Esophagus squamous epithelium (tissue), 5 donors: ENCODE measurements at regions not wholly inside any gene's neighbourhood (a gene's known extent, or its start where the extent isn't known, plus 50 kb on each side); places are given as distances from the start of the nearest gene placed in this dataset.

ENCODE experiments used
- DNase-seq: peaks from one replicate; lab custom pipeline; 2025; lab: John Stamatoyannopoulos, UW
- H3K27ac ChIP-seq, 4 donors: fragments of 200-600 bp; sonication (generic); one replicate each; pipeline ENCODE4 v1.5.1; 2016 to 2019; ENCODE audit warnings: mild to moderate bottlenecking in 1 of 4
- H3K27me3 ChIP-seq, 4 donors: fragments of 200-600 bp; sonication (generic); 1 replicate in 3 of 4; 2 replicates in 1 of 4; pipeline versions ENCODE4 v1.5.1 to v1.6.0; 2017 to 2021; ENCODE audit warnings: antibody characterized with exemption in 1 of 4
- H3K36me3 ChIP-seq, 3 donors: fragments of 200-600 bp; sonication (generic); one replicate each; pipeline ENCODE4 v1.5.1; 2016 to 2019
- H3K4me1 ChIP-seq, 3 donors: fragments of 200-600 bp; sonication (generic); one replicate each; pipeline ENCODE4 v1.5.1; 2017 to 2019
- H3K4me3 ChIP-seq, 4 donors: fragments of 200-600 bp; sonication (generic); 1 replicate in 3 of 4; 2 replicates in 1 of 4; pipeline ENCODE4 v1.5.1; 2016 to 2019; ENCODE audit warnings: mild to moderate bottlenecking in 2 of 4, moderate library complexity in 1 of 4
- H3K9me3 ChIP-seq, 3 donors: fragments of 200-600 bp; sonication (generic); one replicate each; pipeline ENCODE4 v1.5.1; 2016 to 2019
- CTCF ChIP-seq, 6 experiments: fragments of 450-650 bp in 4 of 6; fragments of 200-600 bp in 2 of 6; sonication (generic) in 2 of 6; IDR thresholded peaks; one replicate each; pipeline ENCODE4 v1.5.1; 2016 to 2019; ENCODE audit warnings: antibody characterized with exemption in 6 of 6, mild to moderate bottlenecking in 4 of 6, moderate library complexity in 4 of 6
- POLR2A ChIP-seq, 4 donors: fragments of 450-650 bp; IDR thresholded peaks; one replicate each; pipeline ENCODE4 v1.6.1; 2017; ENCODE audit warnings: antibody characterized with exemption in 4 of 4, mild to moderate bottlenecking in 4 of 4, moderate library complexity in 3 of 4
- WGBS, 2 donors: methylation state at CpG; one replicate each; pipeline ENCODE4 v1.1.5; 2018; 5-methylcytosine and 5-hydroxymethylcytosine counted together
- intact Hi-C: fragments of 100-400 bp; cut with DNase I; formaldehyde crosslinking; loops from one replicate; pipeline ENCODE4 v1.15.0; 2022
- donor health status: DM: yes; HTN: yes; CAD: no.

- 33 to 57% methylated on average over 1 to 9 of the region's 18 CpGs for WGBS, 2 donors
- Histone ChIP-seq H3K4me1 (peaks cover 76 to 98% (median 77%) of the 10 kb centered on the region in 3 donors), H3K36me3 (peaks cover 0 to 8% (median 0%) of the 10 kb centered on the region in 3 donors), H3K27ac (peak overlapping the region; percentile 72 to 94 (median 90)), H3K27me3 (no peaks in the 10 kb centered on the region), H3K4me3 (no peak overlapping the region), H3K9me3 (no peaks in the 10 kb centered on the region)
- DNase-seq = no peak
- intact Hi-C loops = no loop called here
- TF ChIP-seq CTCF (IDR thresholded peaks at IDR 0.05) (no peak), POLR2A (IDR thresholded peaks at IDR 0.05) (no peak)
Measured at GRCh38 chr17:77422104-77422747, 281.5 kb downstream of the SEC14L1 start.

GRCh38 chr17:77422748-77423113, 282.0 kb downstream of the SEC14L1 start:
- Histone ChIP-seq H3K27ac (peak overlapping the region; percentile 72 to 94 (median 90)), H3K9me3 (no peaks in the 10 kb centered on the region), H3K4me1 (peaks cover 81 to 100% (median 83%) of the 10 kb centered on the region in 3 donors), H3K27me3 (no peaks in the 10 kb centered on the region), H3K36me3 (peaks cover 0 to 4% (median 0%) of the 10 kb centered on the region in 3 donors), H3K4me3 (no peak overlapping the region)
- 50 to 54% methylated on average over 4 of the region's 4 CpGs for WGBS, 2 donors
- TF ChIP-seq CTCF (IDR thresholded peaks at IDR 0.05) = no peak
- TF ChIP-seq POLR2A (IDR thresholded peaks at IDR 0.05) = no peak
- DNase-seq = no peak
- intact Hi-C loops = no loop called here

- intact Hi-C loops = no loop called here
- Histone ChIP-seq H3K27me3 (no peaks in the 10 kb centered on the region), H3K4me3 (no peak overlapping the region)
Measured at GRCh38 chr17:77423589-77424451, 283.1 kb downstream of the SEC14L1 start.

GRCh38 chr17:77424585-77425344, 284.0 kb downstream of the SEC14L1 start:
- peaks cover 95 to 100% (median 97%) of the 10 kb centered on the region in 3 donors for H3K4me1 ChIP-seq
- TF ChIP-seq CTCF (IDR thresholded peaks at IDR 0.05) (no peak), POLR2A (IDR thresholded peaks at IDR 0.05) (no peak)
- DNase-seq = no peak
- H3K36me3 ChIP-seq = no peaks in the 10 kb centered on the region
- 42 to 52% methylated on average over 3 to 8 of the region's 21 CpGs for WGBS, 2 donors
- H3K4me3 ChIP-seq = no peak overlapping the region
- intact Hi-C loops = loop anchor here (5.0 kb wide), 1 partner anchor 92 kb away; no protein-coding TSS in a partner anchor
- peak overlapping the region; percentile 72 to 94 (median 90) for H3K27ac ChIP-seq
- no peaks in the 10 kb centered on the region for H3K9me3 ChIP-seq
- no peaks in the 10 kb centered on the region for H3K27me3 ChIP-seq

More at GRCh38 chr17:77423589-77424451, 283.1 kb downstream of the SEC14L1 start:
- H3K9me3 ChIP-seq = no peaks in the 10 kb centered on the region
- peak overlapping the region; percentile 72 to 94 (median 90) for H3K27ac ChIP-seq
- H3K36me3 ChIP-seq = no peaks in the 10 kb centered on the region
- 35 to 36% methylated on average over 3 to 12 of the region's 31 CpGs for WGBS, 2 donors
- TF ChIP-seq POLR2A (IDR thresholded peaks at IDR 0.05) (no peak), CTCF (IDR thresholded peaks at IDR 0.05) (no peak)
- H3K4me1 ChIP-seq = peaks cover 91 to 100% (median 93%) of the 10 kb centered on the region in 3 donors
- DNase-seq = no peak
